Activated naive CD8-positive, alpha-beta T cell treated with anti-CD3 and anti-CD28 coated beads for 36 hours (primary cell): ENCODE measurements at regions not wholly inside any gene's neighbourhood (a gene's known extent, or its start where the extent isn't known, plus 50 kb on each side); places are given as distances from the start of the nearest gene placed in this dataset.

Source experiments
- DNase-seq: peaks from one replicate; pipeline ENCODE4 v3.0.0; 2021
- H3K27ac Mint-ChIP-seq: one replicate; pipeline ENCODE4 v1.8.0; 2022; ENCODE audit warnings: mild to moderate bottlenecking, moderate library complexity, mixed read lengths
- H3K27me3 Mint-ChIP-seq: one replicate; pipeline ENCODE4 v1.8.0; 2022; ENCODE audit warnings: mild to moderate bottlenecking, mixed read lengths
- H3K36me3 Mint-ChIP-seq: one replicate; pipeline ENCODE4 v1.8.0; 2021; ENCODE audit warnings: mild to moderate bottlenecking, mixed read lengths
- H3K4me1 Mint-ChIP-seq: one replicate; pipeline ENCODE4 v1.8.0; 2021; ENCODE audit warnings: mixed read lengths
- H3K4me3 Mint-ChIP-seq: one replicate; pipeline ENCODE4 v1.8.0; 2022; ENCODE audit warnings: mild to moderate bottlenecking, moderate library complexity, mixed read lengths
- H3K9me3 Mint-ChIP-seq: one replicate; pipeline ENCODE4 v1.8.0; 2022; ENCODE audit warnings: mixed read lengths

- Mint-ChIP-seq H3K4me3 (no peak overlapping the region), H3K36me3 (no peaks in the 10 kb centered on the region), H3K4me1 (peaks cover 2% of the 10 kb centered on the region), H3K27me3 (peaks cover 5% of the 10 kb centered on the region), H3K9me3 (no peaks in the 10 kb centered on the region), H3K27ac (no peak overlapping the region)
- no peak for DNase-seq
These were observed 145.3 kb downstream of the PSMG1 start for GRCh38 chr21:39037807-39038405.

- H3K4me3 Mint-ChIP-seq, result no peak overlapping the region
- H3K36me3 Mint-ChIP-seq, result no peaks in the 10 kb centered on the region
- DNase-seq, result no peak
- H3K27me3 Mint-ChIP-seq, result peaks cover 5% of the 10 kb centered on the region
- no peak overlapping the region for H3K27ac Mint-ChIP-seq
- H3K9me3 Mint-ChIP-seq, result no peaks in the 10 kb centered on the region
- peaks cover 2% of the 10 kb centered on the region for H3K4me1 Mint-ChIP-seq
These were observed 146.7 kb downstream of the PSMG1 start for GRCh38 chr21:39036581-39036980.

- Mint-ChIP-seq H3K9me3 (no peaks in the 10 kb centered on the region), H3K36me3 (no peaks in the 10 kb centered on the region), H3K4me1 (no peaks in the 10 kb centered on the region), H3K4me3 (no peak overlapping the region), H3K27me3 (peaks cover 12% of the 10 kb centered on the region), H3K27ac (no peak overlapping the region)
- no peak for DNase-seq
These were observed 148.4 kb downstream of the PSMG1 start for GRCh38 chr21:39034590-39035536.

GRCh38 chr21:39033878-39034589, 149.2 kb downstream of the PSMG1 start:
- Mint-ChIP-seq H3K36me3 (no peaks in the 10 kb centered on the region), H3K27me3 (peaks cover 12% of the 10 kb centered on the region), H3K4me3 (no peak overlapping the region), H3K9me3 (no peaks in the 10 kb centered on the region), H3K4me1 (no peaks in the 10 kb centered on the region), H3K27ac (no peak overlapping the region)
- no peak for DNase-seq

GRCh38 chr21:39029900-39030884, 153.1 kb downstream of the PSMG1 start:
- Mint-ChIP-seq H3K9me3 (peaks cover 8% of the 10 kb centered on the region), H3K4me1 (no peaks in the 10 kb centered on the region), H3K36me3 (no peaks in the 10 kb centered on the region), H3K4me3 (no peak overlapping the region), H3K27me3 (peaks cover 7% of the 10 kb centered on the region), H3K27ac (no peak overlapping the region)
- no peak for DNase-seq

GRCh38 chr21:39029086-39029755, 154.0 kb downstream of the PSMG1 start:
- Mint-ChIP-seq H3K4me3 (no peak overlapping the region), H3K36me3 (no peaks in the 10 kb centered on the region), H3K27me3 (peaks cover 7% of the 10 kb centered on the region), H3K9me3 (peaks cover 8% of the 10 kb centered on the region), H3K27ac (no peak overlapping the region), H3K4me1 (no peaks in the 10 kb centered on the region)
- DNase-seq, result no peak

GRCh38 chr21:39025198-39025597, 158.1 kb downstream of the PSMG1 start:
- Mint-ChIP-seq H3K27ac (no peak overlapping the region), H3K27me3 (no peaks in the 10 kb centered on the region), H3K4me3 (no peak overlapping the region), H3K4me1 (no peaks in the 10 kb centered on the region), H3K36me3 (no peaks in the 10 kb centered on the region), H3K9me3 (peaks cover 8% of the 10 kb centered on the region)
- DNase-seq, result no peak

- no peaks in the 10 kb centered on the region for H3K36me3 Mint-ChIP-seq
- DNase-seq, result no peak
- no peaks in the 10 kb centered on the region for H3K4me1 Mint-ChIP-seq
- no peak overlapping the region for H3K27ac Mint-ChIP-seq
- H3K9me3 Mint-ChIP-seq, result peaks cover 8% of the 10 kb centered on the region
- H3K4me3 Mint-ChIP-seq, result no peak overlapping the region
- H3K27me3 Mint-ChIP-seq, result no peaks in the 10 kb centered on the region
These were observed 158.7 kb downstream of the PSMG1 start for GRCh38 chr21:39024538-39024937.

- no peak overlapping the region for H3K27ac Mint-ChIP-seq
These were observed 160.2 kb downstream of the PSMG1 start for GRCh38 chr21:39022863-39023693.

GRCh38 chr21:39022466-39022862, 160.8 kb downstream of the PSMG1 start:
- Mint-ChIP-seq H3K4me1 (no peaks in the 10 kb centered on the region), H3K9me3 (peaks cover 8% of the 10 kb centered on the region)

More at GRCh38 chr21:39022863-39023693, 160.2 kb downstream of the PSMG1 start:
- DNase-seq, result no peak
- H3K4me3 Mint-ChIP-seq, result no peak overlapping the region
- peaks cover 8% of the 10 kb centered on the region for H3K9me3 Mint-ChIP-seq
- H3K36me3 Mint-ChIP-seq, result no peaks in the 10 kb centered on the region
- H3K4me1 Mint-ChIP-seq, result no peaks in the 10 kb centered on the region
- no peaks in the 10 kb centered on the region for H3K27me3 Mint-ChIP-seq

GRCh38 chr21:39022035-39022434, 161.2 kb downstream of the PSMG1 start:
- Mint-ChIP-seq H3K9me3 (peaks cover 8% of the 10 kb centered on the region), H3K4me3 (no peak overlapping the region), H3K27me3 (no peaks in the 10 kb centered on the region), H3K27ac (no peak overlapping the region), H3K36me3 (no peaks in the 10 kb centered on the region), H3K4me1 (no peaks in the 10 kb centered on the region)
- no peak for DNase-seq

More at GRCh38 chr21:39022466-39022862, 160.8 kb downstream of the PSMG1 start:
- no peak for DNase-seq
- H3K27me3 Mint-ChIP-seq, result no peaks in the 10 kb centered on the region
- H3K4me3 Mint-ChIP-seq, result no peak overlapping the region
- no peak overlapping the region for H3K27ac Mint-ChIP-seq
- H3K36me3 Mint-ChIP-seq, result no peaks in the 10 kb centered on the region

- Mint-ChIP-seq H3K4me3 (no peak overlapping the region), H3K9me3 (peaks cover 8% of the 10 kb centered on the region), H3K36me3 (no peaks in the 10 kb centered on the region), H3K27me3 (no peaks in the 10 kb centered on the region), H3K27ac (no peak overlapping the region), H3K4me1 (no peaks in the 10 kb centered on the region)
- no peak for DNase-seq
These were observed 161.8 kb downstream of the PSMG1 start for GRCh38 chr21:39021478-39021832.

GRCh38 chr21:39020751-39021477, 162.3 kb downstream of the PSMG1 start:
- Mint-ChIP-seq H3K4me3 (no peak overlapping the region), H3K36me3 (no peaks in the 10 kb centered on the region), H3K4me1 (no peaks in the 10 kb centered on the region), H3K27ac (no peak overlapping the region), H3K9me3 (peaks cover 5% of the 10 kb centered on the region), H3K27me3 (no peaks in the 10 kb centered on the region)
- no peak for DNase-seq
